HG02870 (cell line): ENCODE measurements at regions not wholly inside any gene's neighbourhood (a gene's known extent, or its start where the extent isn't known, plus 50 kb on each side); places are given as distances from the start of the nearest gene placed in this dataset.
"Not testable (repeated sequence)": the region's sequence is repeated elsewhere in the genome, so short reads cannot be mapped to it uniquely, and the experiment has no call there.

ENCODE experiments used
- ATAC-seq: cut with Tn5 transposase; IDR thresholded peaks from one replicate; pipeline ENCODE4 v1.9.1; 2021; ENCODE audit warnings: mild to moderate bottlenecking, moderate library complexity; ENCODE audit not compliant: unreplicated experiment

DNA sequence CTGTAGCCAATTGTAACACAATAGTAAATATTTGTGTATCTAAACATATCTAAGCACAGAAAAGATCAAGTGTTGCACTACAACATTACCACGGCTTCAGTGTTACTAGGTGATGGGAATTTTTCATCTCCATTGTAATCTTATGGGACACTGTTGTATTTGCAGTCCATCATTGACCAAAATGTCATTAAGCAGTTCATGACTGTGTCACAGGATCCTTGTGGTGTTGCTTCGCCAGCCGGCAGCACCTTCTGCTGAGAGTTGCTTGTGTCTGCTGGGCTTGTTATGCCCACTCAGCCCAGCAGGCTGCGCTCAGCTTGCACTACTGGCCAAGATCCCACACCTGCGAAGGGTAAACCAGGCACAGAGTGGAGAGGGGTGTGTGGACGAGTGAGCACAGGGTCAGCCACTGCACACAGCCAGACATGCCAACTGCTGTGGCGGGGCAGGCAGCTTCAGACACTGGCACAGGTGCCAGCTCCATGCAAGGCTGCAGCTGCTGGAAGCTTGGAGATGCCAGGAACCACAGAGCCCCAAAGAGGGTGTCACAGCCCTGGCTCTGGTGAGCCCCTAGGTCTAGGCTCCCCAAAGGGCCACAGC lies 273.7 kb downstream of the CETN3 start:
- ATAC-seq = no peak

DNA sequence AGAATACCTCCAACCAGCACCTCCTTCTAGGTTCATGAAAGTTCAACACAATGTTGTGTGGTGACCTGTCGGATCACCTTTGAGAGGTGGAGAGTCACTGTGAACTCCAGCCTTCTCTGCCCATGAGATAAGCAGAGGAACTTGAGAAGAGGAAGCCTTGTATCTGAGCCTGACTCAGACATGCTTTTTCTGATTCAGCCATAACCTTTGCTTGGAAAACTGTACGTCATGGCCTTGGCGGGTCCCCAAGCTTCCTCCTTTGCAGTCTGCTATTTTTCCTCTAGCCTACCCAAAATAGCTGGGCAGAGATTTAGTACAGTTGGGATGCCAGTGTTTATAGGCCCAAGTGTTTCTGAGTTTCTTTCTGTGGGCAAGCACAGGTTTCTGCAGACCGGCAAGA lies 274.7 kb downstream of the CETN3 start:
- ATAC-seq = no peak

DNA sequence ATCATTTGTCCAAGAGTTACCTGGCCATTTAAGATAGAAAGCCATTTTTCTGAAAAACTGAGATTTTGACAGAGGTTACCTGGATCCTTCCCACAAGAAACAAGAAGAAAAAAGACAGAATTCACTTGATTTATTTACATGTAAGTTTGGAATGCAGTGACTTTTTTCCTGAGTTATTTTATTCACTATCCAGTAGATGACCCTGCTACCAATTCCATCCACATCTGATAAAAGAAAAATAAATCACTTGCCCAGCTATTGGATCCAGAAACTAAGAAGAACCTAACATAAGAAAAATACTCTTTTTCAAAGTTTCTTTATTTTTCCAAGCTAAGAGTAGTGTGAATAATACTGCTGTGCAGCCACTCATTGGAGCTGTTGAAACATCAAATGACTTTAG lies 275.2 kb downstream of the CETN3 start:
- ATAC-seq = no peak

DNA sequence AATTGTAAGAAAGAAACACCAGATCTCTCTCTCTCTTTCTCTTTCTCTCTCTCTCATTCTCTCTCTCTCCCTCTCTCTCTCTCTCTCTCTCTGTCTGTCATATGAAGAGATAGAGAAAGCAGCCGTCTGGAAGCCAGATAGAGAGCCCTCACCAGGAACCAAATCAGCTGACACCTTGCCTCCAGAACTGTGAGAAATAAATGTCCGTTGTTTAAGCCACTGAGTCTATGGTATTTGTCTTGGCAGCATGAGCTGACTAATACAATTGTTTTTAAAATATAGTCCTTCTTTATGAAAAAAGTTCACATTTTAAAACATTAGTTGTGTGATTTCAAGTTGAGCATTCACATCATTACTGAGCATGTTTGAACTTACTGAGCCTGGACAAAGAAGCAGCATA lies 275.6 kb downstream of the CETN3 start:
- ATAC-seq = no peak

DNA sequence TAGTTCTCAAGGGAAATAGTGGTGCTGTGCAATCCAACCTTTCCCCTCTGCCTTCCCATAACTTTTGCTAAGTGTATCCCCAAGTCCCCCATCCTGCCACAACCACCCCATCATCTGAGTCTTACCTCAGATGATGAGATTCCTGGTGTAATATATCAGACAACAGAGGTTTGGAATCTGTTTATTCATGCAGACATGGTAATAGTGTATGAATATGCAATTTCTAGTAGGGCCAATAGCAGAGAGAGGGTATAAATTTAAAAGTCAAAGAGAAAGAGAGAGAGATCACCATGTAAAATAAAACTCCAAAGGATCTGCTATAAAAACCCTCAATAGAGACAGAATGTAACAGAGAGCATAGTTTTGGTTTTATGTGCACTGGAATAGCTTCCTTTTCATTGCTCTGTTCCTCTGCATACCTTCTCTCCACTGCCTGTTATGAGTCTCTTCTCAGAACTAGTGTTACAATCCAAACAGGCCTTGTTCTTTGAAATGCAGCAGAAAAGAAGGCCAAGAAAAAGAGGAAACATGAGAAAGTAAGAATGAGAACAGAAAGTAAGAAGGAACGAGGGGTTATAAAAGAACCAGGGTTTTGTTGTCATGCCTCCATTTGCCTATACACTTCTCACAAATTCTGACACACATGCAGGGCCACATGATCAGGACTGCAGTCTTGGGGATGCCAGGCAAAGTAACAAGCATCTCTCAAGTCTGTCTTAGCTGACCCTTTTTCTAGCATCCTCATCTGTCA lies 278.0 kb downstream of the CETN3 start:
- ATAC-seq = peak; percentile 78

DNA sequence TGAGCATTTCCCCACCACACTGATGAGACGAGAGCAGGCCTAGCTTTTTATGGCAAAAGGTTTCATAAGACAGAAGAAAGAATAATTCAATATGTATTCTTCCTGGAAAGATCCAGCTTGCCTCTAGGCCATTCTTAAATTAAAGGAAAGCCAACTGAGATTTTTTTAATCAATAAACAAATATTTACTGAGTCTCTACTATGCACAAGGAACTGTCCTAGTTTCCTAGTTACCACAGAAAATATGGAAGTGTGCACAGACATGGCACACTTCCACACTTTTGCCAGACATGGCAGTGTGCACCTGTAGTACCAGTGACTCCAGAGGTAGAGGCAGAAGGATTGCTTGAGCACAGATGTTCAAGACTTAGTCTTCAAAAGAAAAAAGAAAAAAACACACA lies 281.0 kb downstream of the CETN3 start:
- ATAC-seq = no peak

DNA sequence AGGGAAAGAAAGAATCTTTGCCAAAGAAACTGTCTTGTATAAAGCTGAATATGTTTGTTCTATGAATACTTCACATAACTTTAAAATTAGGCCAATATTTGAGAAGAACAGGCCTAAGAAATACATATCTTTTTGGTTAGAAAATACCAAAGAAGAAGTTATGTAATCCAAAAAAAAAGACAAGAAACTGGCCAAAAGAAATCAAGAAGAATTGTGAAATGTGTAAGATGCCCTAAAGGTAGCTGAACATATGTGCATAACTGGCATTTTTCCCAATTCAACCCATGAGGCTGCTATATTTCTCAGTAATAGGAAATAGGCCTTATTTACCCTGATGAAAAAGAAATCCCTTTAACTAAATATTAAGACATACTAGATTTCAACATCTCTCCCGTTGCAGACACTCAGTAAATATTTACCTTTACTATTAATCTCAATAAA lies 290.0 kb downstream of the CETN3 start:
- no peak for ATAC-seq

DNA sequence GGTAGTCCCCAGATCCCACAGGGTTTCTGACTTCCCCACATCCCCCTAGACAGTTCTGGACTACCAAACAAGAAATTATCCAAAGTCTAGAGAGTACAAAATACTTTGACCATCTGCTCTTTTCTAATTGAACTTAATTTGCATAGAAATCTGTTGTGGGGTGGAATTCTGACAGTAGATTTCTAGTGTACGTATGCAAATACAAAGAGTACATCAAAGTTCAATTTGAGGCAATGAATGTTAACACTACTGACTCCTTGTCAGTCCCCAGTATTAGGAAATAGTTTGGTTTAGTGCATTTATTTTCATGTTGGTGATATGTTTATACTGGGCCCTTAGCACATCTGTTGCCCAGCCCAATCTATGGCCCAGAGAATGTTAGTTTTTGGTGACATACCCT lies 292.6 kb downstream of the CETN3 start:
- no peak for ATAC-seq

DNA sequence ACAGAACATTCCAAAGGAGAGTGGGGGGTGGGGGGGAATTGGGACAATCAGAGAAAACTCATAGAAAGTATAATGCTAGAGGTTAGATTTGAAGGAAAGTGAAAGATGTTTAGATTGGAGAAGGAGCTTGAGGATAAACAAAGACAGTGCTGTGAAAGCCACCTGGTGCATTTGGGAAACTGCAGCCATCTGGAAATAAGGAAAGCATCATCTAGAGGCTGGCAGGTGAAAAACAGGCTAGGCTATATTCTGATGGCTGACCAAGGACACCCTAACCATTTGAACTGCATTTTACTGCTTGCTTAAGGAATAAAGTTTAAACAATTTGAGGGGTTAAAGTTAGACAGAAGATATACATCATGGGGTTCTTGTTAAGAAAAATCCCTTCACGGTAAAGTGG lies 296.4 kb downstream of the CETN3 start:
- ATAC-seq = no peak

DNA sequence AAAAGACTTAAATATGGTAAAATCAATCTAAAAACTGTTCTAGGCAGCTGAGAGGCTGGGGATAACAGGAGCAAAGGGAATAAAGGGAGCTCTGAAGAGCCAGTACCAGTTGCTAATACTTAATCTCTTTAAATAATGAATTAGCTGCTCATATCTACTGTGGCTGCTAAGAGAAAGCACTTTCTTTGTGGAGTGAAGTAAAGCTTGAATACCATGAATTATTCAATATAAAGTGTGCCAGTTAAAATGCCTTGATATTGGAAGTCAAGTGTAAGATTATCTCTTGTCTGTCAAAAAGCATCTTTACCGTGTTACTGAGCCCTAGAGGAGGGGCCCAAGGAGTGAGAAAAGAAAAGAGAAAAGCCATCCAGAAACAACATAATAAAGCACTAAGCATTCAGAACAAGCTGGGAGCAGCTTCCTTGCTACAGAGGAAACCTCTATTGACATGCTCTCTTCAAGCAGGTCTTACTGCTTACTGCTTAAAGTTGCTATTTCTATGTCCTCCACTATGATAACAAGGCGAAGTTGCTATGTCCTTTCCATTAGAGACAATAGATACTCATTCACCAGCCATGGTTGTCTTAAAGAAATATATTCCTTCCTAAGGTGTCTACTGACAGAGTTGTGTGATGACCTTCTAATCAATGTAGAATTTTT lies 297.4 kb downstream of the CETN3 start:
- no peak for ATAC-seq

DNA sequence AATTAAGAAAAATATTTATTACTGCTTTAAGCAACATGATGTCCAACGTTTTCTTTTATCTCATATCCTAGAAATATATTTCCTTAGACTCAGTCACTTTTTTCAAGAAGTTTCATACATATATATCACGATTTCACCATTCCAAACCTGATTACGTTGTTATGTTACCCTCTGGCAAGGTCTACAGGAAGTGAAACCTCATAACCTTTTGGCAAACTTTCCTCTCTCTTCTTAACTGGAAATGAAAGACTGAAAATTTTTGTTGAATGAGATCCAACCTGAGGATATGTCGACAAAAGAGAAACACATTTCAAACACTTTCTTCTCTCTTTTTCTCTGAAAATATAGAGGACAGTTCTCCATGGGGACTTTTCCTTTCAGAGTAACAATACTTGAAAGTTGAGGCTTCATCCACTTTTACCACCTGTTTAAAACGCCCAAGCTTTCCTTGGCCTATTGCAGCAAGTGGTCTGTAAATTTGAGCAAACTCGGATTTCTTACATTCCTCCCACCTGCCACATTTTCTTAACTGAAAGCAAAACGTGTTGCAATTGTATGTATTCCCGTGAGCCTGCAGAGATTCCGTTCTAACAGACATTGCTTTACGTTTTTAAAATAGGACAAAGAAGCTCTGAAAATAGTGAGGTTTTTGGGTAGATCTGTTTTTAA lies 298.1 kb downstream of the CETN3 start:
- no peak for ATAC-seq

DNA sequence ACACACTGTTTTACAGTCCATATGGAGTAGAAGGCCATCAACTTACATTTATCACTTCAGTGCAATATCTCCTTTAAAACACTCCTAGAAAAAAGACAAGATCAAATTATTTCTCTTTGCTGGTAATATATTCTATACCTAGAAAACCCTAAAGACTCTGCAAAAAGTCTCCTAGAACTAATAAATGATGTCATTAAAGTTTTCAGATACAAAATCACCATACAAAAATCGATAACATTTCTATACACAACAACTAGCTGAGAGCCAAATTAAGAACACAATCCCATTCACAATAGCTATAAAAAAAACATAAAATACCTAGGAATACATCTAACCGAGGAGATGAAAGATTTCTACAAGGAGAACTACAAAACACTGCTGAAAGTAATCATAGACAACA lies 300.3 kb downstream of the CETN3 start:
- no peak for ATAC-seq

DNA sequence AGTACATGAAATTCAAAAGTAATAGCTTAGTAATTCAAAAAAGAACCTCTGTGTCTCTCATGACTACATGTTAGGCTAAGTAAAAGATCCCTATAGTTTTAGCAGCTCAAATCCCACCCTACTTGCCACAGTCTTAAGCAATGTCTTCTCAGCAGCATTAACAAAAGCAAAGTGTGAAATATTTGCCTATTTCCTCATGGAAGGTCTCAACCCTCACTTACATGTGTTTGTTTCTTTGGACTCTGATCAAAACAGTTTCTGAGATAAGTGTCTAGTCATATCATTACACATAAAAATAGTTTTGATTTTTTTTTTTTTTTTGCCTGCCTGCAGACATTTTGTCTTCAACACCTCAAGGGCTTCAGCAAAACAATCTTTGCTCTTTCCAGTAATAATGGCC lies 310.5 kb downstream of the CETN3 start:
- no peak for ATAC-seq

DNA sequence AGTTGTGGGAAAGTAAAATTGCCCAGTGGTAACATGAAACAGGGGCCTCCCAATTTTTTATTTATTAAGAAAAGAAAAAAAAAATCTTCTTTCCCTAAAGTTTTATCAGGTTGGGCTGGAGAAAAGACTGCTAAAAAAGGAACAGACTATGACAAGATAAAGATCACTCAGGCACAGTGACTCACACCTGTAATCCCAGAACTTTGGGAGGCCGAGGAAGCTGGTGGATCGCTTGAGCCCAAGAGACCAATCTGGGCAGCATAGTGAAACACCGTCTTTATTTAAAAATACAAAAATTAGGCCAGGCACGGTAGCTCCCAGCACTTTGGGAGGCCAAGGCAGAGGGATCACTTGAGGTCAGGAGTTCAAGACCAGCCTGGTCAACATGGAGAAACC lies 312.5 kb downstream of the CETN3 start:
- ATAC-seq = no peak

DNA sequence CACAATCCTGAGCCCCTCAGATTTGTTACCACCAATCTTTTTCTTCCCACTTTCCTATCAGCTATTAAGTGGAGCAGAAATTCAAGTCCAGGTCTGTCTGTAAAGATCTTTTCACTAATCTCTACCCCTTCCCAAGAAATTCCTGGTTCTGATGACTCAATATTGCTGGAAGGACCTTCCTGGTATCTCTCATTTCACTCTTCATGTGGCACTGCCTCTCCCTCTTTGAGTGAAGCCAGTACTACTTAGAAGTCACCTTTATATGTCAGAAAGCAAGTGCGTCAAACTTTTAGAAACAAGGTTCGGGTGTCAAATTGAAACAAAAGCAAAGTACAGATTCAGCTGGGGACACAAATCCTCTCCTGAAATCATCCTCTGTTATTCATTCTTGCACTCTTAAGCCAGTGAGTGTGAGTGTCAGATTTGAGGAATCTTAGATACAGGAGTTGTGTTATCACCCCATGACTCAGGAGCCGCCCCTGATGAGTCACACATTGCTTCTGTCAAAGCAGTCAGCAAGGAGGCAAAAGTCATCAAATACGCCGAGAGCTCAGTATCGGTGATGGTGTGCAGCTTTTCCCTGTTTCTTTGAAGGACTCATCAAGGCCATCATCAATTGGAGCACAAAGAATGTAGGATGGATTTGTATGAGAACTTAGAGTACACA lies 313.0 kb downstream of the CETN3 start:
- no peak for ATAC-seq

DNA sequence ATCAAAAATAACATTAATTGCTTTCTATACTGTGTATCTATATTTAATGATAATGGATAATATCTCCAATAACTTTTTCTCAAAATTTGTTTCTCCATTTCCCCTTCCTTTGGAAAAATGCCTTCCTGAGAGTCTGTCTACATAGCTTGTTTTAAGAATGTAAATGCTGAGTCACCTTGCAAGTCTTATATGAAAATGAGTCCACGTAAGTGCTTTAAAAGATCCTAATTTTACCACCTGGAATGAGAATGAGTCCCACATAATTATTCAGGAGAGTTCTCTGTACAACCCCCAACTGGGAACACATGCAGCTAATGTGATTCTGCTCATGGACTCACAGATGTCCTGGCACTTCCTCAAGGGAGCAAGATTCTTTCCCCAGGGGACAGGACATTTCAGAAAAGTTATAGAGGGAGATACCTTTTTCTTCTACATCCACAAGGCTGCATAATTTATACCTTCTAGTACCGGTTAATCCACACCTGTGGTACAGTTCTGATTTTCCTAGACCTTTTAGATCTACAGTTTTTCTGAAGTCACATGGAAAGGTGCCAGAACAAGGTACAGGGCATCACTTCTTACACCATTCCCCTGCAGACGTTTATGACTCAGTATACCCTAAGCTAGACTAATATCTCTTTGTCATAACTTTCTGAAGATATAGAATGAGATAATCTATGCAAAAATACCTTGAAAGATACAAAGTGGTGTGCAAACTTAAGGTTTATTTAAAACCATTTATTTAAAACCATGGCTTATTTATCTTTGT lies 314.1 kb downstream of the CETN3 start:
- ATAC-seq = no peak

DNA sequence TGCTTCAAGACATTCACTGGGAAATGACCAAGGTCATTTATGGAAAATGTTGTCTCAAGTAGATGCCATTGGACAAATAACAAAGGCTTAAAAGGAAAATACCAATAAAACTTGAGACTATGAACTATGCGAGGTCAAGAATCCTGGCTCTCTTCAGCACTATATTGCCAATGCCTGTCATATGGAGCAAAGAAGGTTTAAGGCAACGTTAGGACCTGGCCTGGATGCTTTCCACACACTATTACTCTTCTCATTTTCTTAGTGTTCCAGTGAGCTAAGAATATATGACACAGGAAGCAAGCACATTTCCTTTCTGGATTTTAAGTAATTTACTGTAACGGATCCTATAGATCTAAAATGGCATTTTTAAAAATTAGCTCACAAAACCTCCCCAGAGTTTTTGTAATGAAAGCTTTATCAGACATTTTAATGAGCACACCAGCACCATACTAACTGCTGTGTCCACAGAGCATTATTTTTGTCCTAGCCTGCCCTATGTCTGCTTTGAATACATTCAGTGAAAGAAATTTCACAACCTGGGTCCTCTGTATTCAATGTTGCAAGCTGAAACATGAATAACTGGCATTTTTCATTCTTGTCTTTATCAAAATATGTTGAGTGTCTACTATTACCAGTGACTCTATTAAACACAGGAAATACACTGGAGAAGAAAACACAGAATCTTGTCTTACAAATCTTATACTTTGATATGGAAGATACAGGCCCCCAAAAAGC lies 315.6 kb downstream of the CETN3 start:
- ATAC-seq = no peak

DNA sequence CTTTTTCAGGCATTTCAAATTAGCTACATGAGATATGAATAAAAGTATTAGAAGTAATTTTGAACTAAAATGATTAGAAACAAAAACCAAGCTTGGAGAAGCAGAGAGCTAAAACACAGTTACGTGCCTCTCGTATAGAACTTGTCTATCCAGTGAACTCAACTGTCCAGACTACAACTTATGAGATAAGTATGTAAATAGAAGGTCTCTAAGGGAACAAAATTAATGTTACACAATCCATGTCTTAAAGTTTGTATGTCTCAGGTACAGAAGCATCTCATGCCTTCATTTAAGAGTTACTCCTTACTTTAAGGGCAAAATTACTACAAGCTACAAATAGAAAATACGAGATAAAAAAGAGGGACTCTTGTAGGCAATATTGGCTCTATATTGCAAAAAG lies 316.8 kb downstream of the CETN3 start:
- ATAC-seq = no peak

DNA sequence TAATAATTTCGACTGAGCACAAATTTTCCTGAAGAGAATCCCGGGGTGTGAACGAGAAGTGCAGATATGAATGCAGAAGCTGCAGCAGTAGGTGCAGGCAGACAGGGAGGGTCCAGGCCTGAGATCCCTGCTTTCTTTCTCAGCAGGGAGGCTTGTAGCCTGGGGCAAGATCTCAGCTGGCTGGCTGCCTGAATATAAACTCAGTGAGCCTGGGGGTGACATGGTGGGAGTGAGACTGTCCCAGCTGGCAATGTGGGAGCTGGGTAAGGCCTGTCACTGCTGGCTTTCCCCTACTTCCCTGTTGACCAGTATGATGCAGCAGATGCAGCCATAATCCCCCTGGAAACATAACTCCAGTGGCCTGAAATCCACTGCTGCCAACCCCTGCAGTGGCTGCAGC lies 325.2 kb downstream of the CETN3 start:
- ATAC-seq = no peak

DNA sequence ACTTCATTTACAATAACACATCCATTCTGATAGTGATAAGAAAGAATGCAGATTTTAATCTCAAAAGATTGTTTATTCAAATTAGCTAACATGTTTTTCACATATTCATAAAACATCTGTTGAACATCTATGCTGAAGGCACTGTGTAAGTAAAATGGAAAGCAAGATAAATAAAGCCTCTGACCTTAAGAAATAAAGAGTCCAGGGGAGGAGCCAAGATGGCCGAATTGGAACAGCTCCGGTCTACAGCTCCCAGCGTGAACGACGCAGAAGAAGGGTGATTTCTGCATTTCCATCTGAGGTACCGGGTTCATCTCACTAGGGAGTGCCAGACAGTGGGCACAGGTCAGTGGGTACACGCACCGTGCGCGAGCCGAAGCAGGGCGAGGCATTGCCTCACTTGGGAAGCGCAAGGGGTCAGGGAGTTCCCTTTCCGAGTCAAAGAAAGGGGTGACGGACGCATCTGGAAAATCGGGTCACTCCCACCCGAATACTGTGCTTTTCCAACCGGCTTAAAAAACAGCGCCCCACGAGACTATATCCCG lies 336.5 kb downstream of the CETN3 start:
- ATAC-seq = not testable (repeated sequence)
